GM23248 (cell line): ENCODE measurements at regions not wholly inside any gene's neighbourhood (a gene's known extent, or its start where the extent isn't known, plus 50 kb on each side); places are given as distances from the start of the nearest gene placed in this dataset.

Experiments used
- EZH2 ChIP-seq: fragments of 200-600 bp; sonication (generic); IDR thresholded peaks from 2 replicates; pipeline ENCODE4 v1.6.1; 2018; ENCODE audit warnings: antibody characterized with exemption, mild to moderate bottlenecking; ENCODE audit not compliant: insufficient read depth, poor library complexity, severe bottlenecking
- EZH2phosphoT487 ChIP-seq: fragments of 200-600 bp; sonication (generic); IDR thresholded peaks from 2 replicates; pipeline ENCODE4 v1.6.1; 2018; ENCODE audit warnings: antibody characterized with exemption, moderate library complexity, mild to moderate bottlenecking, low read depth; ENCODE audit not compliant: insufficient read depth

- TF ChIP-seq EZH2: no peak
- no peak for TF ChIP-seq EZH2phosphoT487
These were observed 324.0 kb downstream of the FOXO1 start for GRCh38 chr13:40342461-40342860.
